K562 (cell line): ENCODE measurements at regions not wholly inside any gene's neighbourhood (a gene's known extent, or its start where the extent isn't known, plus 50 kb on each side); places are given as distances from the start of the nearest gene placed in this dataset.

Experiments used
- BHLHE40 ChIP-seq: IDR thresholded peaks from 2 replicates; pipeline ENCODE4 v1.6.1; 2011; ENCODE audit warnings: low read length, improper control_type of control experiment
- BRD4 ChIP-seq: fragments of 200-600 bp; sonication (generic); IDR thresholded peaks from 2 replicates; pipeline ENCODE4 v1.6.1; 2017; ENCODE audit warnings: inconsistent platforms
- CHD2 ChIP-seq: IDR thresholded peaks from 2 replicates; pipeline ENCODE4 v1.6.1; 2011; ENCODE audit warnings: low read depth, low read length
- ETV1 ChIP-seq: fragments of 450-650 bp; conservative IDR thresholded peaks from 2 replicates; pipeline ENCODE4 v1.6.1; 2016; ENCODE audit warnings: missing genetic modification characterization, control low read depth, low read depth, missing compliant biosample characterization
- ETV6 ChIP-seq, 3 experiments: fragments of 150-350 bp in 1 of 3; sonication (generic) in 1 of 3; formaldehyde crosslinking in 1 of 3; IDR thresholded peaks; 2 replicates each; pipeline versions ENCODE4 v1.6.1 to v1.8.0; 2014 to 2022; ENCODE audit warnings: borderline replicate concordance in 2 of 3, low read depth in 2 of 3, antibody characterized with exemption in 1 of 3, low read length in 1 of 3, mild to moderate bottlenecking in 1 of 3, missing genetic modification reagents in 1 of 3
- KDM2B ChIP-seq: fragments of 250-450 bp; sonication (Bioruptor Pico); IDR thresholded peaks from 2 replicates; pipeline ENCODE4 v1.8.0; 2021; ENCODE audit warnings: mild to moderate bottlenecking, moderate library complexity
- MEF2D ChIP-seq: conservative IDR thresholded peaks from 2 replicates; pipeline ENCODE4 v1.6.1; 2016; ENCODE audit warnings: low read depth, missing genetic modification characterization, missing compliant biosample characterization
- NR2C1 ChIP-seq, 2 experiments: fragments of 450-650 bp; IDR thresholded peaks; 2 replicates each; pipeline ENCODE4 v1.6.1; 2017; ENCODE audit warnings: mild to moderate bottlenecking in 2 of 2, antibody characterized with exemption in 1 of 2, inconsistent platforms in 1 of 2, missing compliant biosample characterization in 1 of 2, missing genetic modification characterization in 1 of 2
- NUFIP1 ChIP-seq: fragments of 450-650 bp; IDR thresholded peaks from 2 replicates; pipeline ENCODE4 v1.6.1; 2018; ENCODE audit not compliant: partially characterized antibody
- SREBF2 ChIP-seq: sonication (generic); formaldehyde crosslinking; IDR thresholded peaks from 2 replicates; pipeline ENCODE4 v1.4.0; 2020; ENCODE audit warnings: mild to moderate bottlenecking, missing genetic modification reagents
- ZFPM2 ChIP-seq: fragments of 250-450 bp; sonication (Bioruptor Pico); IDR thresholded peaks from 2 replicates; pipeline ENCODE4 v1.5.1; 2022; ENCODE audit warnings: mild to moderate bottlenecking
- ZNF384 ChIP-seq: IDR thresholded peaks from 2 replicates; pipeline ENCODE4 v1.6.1; 2012; ENCODE audit warnings: low read depth, low read length, improper control_type of control experiment
- TF ChIP-seq, protein P1 (sequence below), 2 experiments: fragments of 450-650 bp; conservative IDR thresholded peaks; 2 replicates each; pipeline ENCODE4 v1.6.1; 2017; ENCODE audit warnings: mild to moderate bottlenecking in 2 of 2, moderate library complexity in 2 of 2
- TF ChIP-seq, protein P2 (sequence below): fragments of 450-650 bp; formaldehyde crosslinking; IDR thresholded peaks from 2 replicates; pipeline ENCODE4 v1.4.0; 2022; ENCODE audit warnings: missing genetic modification characterization
- TF ChIP-seq, protein P3 (sequence below): sonication (generic); formaldehyde crosslinking; IDR thresholded peaks from 2 replicates; pipeline ENCODE4 v1.8.0; 2022; ENCODE audit warnings: mild to moderate bottlenecking, missing genetic modification reagents
- TF ChIP-seq, protein P4 (sequence below): fragments of 250-450 bp; sonication (Bioruptor Pico); IDR thresholded peaks from 2 replicates; pipeline ENCODE4 v1.5.0; 2020; ENCODE audit warnings: mild to moderate bottlenecking
- TF ChIP-seq, protein P5 (sequence below), 2 experiments: fragments of 450-650 bp; IDR thresholded peaks; 2 replicates each; pipeline ENCODE4 v1.6.1; 2016
- TF ChIP-seq, protein P6 (sequence below): fragments of 450-650 bp; IDR thresholded peaks from 2 replicates; pipeline ENCODE4 v1.6.1; 2016; ENCODE audit warnings: antibody characterized with exemption

DNA sequence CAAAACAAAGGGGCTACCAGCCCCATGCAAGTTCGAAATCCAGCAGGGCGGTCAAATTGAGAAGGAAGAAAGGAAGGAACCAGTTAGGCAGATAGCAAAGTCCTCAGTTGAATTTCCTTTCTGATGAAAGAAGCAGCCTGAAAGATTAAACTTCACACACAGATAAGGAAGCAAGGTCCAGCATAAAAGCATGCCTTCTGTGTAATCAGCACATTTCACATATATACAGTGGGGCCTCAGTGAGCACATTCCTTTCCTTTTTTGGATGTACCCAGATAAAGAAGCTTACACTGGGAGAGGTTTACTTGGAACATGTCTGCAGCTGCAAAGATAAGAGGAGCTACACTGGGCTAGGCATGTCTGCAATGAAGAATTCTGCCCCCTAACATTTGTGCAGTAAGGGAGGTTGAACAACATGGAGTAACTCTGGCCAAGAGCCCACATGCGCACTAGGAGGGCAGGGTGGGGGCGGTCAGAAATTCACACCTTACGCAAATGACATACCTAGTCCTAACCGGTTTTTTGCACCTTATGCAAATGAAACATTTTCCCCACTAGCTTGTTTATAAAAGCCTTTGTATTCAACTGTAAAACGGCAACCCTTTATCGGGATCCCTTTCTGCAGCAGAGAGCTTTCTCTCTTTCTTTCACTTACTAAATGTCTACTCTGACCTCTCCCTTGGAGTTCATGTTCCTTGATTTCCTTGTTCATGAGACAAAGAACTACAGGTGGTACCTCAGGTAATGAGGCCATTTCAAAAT, 149.7 kb upstream of the FBXL17 start (continued):
- TF ChIP-seq, protein P1, sequence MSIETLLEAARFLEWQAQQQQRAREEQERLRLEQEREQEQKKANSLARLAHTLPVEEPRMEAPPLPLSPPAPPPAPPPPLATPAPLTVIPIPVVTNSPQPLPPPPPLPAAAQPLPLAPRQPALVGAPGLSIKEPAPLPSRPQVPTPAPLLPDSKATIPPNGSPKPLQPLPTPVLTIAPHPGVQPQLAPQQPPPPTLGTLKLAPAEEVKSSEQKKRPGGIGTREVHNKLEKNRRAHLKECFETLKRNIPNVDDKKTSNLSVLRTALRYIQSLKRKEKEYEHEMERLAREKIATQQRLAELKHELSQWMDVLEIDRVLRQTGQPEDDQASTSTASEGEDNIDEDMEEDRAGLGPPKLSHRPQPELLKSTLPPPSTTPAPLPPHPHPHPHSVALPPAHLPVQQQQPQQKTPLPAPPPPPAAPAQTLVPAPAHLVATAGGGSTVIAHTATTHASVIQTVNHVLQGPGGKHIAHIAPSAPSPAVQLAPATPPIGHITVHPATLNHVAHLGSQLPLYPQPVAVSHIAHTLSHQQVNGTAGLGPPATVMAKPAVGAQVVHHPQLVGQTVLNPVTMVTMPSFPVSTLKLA (conservative IDR thresholded peaks at IDR 0.05): peak; percentile 72 to 87
- TF ChIP-seq CHD2 (no peak), ETV1 (tag) (peak; percentile 93), ZFPM2 (CRISPR knock-in tag) (peak; percentile 97; the same call in 1 of the 2 replicates), NUFIP1 (peak; percentile 97), ZNF384 (no peak), NR2C1 (IDR thresholded peaks at IDR 0.05) (no peak), NR2C1 (tag; IDR thresholded peaks at IDR 0.05) (peak; percentile 98), ETV6 (IDR thresholded peaks at IDR 0.05; ENCODE audit: borderline replicate concordance in 1 of 2, low read depth in 2 of 2, low read length in 1 of 2) (no peak; a peak in 1 of 4 replicates), ETV6 (CRISPR knock-in tag; IDR thresholded peaks at IDR 0.05; ENCODE audit: borderline replicate concordance) (no peak), BRD4 (no peak), BHLHE40 (peak; percentile 78), SREBF2 (CRISPR knock-in tag) (no peak), MEF2D (tag) (peak; percentile 99), KDM2B (CRISPR knock-in tag) (peak; percentile 99)
- TF ChIP-seq, protein P2, sequence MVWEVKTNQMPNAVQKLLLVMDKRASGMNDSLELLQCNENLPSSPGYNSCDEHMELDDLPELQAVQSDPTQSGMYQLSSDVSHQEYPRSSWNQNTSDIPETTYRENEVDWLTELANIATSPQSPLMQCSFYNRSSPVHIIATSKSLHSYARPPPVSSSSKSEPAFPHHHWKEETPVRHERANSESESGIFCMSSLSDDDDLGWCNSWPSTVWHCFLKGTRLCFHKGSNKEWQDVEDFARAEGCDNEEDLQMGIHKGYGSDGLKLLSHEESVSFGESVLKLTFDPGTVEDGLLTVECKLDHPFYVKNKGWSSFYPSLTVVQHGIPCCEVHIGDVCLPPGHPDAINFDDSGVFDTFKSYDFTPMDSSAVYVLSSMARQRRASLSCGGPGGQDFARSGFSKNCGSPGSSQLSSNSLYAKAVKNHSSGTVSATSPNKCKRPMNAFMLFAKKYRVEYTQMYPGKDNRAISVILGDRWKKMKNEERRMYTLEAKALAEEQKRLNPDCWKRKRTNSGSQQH: peak; percentile 99
- TF ChIP-seq, protein P3, sequence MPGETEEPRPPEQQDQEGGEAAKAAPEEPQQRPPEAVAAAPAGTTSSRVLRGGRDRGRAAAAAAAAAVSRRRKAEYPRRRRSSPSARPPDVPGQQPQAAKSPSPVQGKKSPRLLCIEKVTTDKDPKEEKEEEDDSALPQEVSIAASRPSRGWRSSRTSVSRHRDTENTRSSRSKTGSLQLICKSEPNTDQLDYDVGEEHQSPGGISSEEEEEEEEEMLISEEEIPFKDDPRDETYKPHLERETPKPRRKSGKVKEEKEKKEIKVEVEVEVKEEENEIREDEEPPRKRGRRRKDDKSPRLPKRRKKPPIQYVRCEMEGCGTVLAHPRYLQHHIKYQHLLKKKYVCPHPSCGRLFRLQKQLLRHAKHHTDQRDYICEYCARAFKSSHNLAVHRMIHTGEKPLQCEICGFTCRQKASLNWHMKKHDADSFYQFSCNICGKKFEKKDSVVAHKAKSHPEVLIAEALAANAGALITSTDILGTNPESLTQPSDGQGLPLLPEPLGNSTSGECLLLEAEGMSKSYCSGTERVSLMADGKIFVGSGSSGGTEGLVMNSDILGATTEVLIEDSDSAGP (CRISPR knock-in tag): no peak
- TF ChIP-seq, protein P4, sequence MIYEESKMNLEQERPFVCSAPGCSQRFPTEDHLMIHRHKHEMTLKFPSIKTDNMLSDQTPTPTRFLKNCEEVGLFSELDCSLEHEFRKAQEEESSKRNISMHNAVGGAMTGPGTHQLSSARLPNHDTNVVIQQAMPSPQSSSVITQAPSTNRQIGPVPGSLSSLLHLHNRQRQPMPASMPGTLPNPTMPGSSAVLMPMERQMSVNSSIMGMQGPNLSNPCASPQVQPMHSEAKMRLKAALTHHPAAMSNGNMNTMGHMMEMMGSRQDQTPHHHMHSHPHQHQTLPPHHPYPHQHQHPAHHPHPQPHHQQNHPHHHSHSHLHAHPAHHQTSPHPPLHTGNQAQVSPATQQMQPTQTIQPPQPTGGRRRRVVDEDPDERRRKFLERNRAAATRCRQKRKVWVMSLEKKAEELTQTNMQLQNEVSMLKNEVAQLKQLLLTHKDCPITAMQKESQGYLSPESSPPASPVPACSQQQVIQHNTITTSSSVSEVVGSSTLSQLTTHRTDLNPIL: peak; percentile 98
- TF ChIP-seq, protein P5, sequence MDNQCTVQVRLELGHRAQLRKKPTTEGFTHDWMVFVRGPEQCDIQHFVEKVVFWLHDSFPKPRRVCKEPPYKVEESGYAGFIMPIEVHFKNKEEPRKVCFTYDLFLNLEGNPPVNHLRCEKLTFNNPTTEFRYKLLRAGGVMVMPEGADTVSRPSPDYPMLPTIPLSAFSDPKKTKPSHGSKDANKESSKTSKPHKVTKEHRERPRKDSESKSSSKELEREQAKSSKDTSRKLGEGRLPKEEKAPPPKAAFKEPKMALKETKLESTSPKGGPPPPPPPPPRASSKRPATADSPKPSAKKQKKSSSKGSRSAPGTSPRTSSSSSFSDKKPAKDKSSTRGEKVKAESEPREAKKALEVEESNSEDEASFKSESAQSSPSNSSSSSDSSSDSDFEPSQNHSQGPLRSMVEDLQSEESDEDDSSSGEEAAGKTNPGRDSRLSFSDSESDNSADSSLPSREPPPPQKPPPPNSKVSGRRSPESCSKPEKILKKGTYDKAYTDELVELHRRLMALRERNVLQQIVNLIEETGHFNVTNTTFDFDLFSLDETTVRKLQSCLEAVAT (IDR thresholded peaks at IDR 0.05): no peak; a peak in 1 of 4 replicates
- TF ChIP-seq, protein P6, sequence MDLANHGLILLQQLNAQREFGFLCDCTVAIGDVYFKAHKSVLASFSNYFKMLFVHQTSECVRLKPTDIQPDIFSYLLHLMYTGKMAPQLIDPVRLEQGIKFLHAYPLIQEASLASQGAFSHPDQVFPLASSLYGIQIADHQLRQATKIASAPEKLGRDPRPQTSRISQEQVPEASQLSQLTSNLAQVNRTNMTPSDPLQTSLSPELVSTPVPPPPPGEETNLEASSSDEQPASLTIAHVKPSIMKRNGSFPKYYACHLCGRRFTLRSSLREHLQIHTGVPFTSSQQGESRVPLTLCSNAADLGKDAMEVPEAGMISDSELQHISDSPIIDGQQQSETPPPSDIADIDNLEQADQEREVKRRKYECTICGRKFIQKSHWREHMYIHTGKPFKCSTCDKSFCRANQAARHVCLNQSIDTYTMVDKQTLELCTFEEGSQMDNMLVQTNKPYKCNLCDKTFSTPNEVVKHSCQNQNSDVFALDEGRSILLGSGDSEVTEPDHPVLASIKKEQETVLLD: peak; percentile 66; the same call in 1 of the 2 replicates
